Testis (tissue), 2 donors: ENCODE measurements at regions not wholly inside any gene's neighbourhood (a gene's known extent, or its start where the extent isn't known, plus 50 kb on each side); places are given as distances from the start of the nearest gene placed in this dataset.

ENCODE experiments used
- POLR2A ChIP-seq: fragments of 450-650 bp; IDR thresholded peaks from one replicate; pipeline ENCODE4 v1.6.1; 2017; ENCODE audit warnings: antibody characterized with exemption, mild to moderate bottlenecking, moderate library complexity
- TF ChIP-seq, protein P1 (sequence below), 3 experiments: fragments of 450-650 bp in 2 of 3; fragments of 200-600 bp in 1 of 3; sonication (generic) in 1 of 3; IDR thresholded peaks; one replicate each; pipeline ENCODE4 v1.5.1; 2016 to 2019; ENCODE audit warnings: antibody characterized with exemption in 3 of 3, mild to moderate bottlenecking in 2 of 3, moderate library complexity in 1 of 3

GRCh38 chr3:3308809-3309208 is 129.3 kb upstream of the CRBN start:
- TF ChIP-seq, protein P1, sequence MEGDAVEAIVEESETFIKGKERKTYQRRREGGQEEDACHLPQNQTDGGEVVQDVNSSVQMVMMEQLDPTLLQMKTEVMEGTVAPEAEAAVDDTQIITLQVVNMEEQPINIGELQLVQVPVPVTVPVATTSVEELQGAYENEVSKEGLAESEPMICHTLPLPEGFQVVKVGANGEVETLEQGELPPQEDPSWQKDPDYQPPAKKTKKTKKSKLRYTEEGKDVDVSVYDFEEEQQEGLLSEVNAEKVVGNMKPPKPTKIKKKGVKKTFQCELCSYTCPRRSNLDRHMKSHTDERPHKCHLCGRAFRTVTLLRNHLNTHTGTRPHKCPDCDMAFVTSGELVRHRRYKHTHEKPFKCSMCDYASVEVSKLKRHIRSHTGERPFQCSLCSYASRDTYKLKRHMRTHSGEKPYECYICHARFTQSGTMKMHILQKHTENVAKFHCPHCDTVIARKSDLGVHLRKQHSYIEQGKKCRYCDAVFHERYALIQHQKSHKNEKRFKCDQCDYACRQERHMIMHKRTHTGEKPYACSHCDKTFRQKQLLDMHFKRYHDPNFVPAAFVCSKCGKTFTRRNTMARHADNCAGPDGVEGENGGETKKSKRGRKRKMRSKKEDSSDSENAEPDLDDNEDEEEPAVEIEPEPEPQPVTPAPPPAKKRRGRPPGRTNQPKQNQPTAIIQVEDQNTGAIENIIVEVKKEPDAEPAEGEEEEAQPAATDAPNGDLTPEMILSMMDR (IDR thresholded peaks at IDR 0.05) = no peak
- TF ChIP-seq POLR2A = no peak
